Stimulated activated CD4-positive, alpha-beta T cell treated with anti-CD3 and anti-CD28 coated beads, Interleukin-2, amount 100 ng/mL, for 24 hours (primary cell): ENCODE measurements at regions not wholly inside any gene's neighbourhood (a gene's known extent, or its start where the extent isn't known, plus 50 kb on each side); places are given as distances from the start of the nearest gene placed in this dataset.
"Not testable (repeated sequence)": the region's sequence is repeated elsewhere in the genome, so short reads cannot be mapped to it uniquely, and the experiment has no call there.

ENCODE experiments used
- DNase-seq, 2 donors: peaks; one replicate each; pipeline ENCODE4 v3.0.0-alpha.2; 2020

DNA sequence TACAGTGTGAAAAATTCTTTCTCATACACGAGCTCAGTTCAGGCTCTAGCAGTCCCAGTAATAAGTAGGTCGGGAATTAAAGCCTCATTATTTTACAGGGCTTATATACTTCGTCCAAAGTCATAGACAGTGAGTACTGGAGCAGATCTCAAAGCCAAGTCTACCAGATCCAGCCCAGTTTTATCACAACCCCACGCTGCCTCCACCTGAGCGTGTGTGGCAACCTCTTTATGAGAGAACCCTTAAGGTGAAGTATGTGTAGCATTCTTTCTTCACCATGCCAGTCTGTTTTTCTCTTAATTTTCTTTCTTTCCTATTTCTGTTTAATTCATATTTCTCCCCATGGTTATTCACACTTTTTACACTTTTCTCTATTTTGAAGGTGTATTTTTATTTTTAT, 574.6 kb upstream of the ARPP21 start:
- no peak for DNase-seq

DNA sequence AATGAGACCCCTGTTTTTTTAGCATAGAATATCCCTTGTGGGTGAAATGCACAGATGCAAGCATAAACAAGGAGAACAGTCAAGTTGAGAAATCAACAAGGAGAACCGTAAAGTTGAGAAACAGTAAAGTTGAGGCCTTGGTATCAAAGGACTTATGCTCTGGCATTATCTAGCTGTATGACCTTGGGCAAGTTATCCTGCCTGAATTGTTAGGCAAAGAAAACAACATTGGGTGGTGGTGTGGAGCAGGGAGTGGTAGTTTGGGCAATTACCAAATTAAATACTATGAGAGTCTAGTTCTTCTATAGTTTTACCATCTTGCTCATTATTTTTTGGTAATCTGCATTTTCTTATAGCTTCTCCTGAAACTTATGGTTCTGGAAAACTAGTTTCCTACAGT, 573.4 kb upstream of the ARPP21 start:
- DNase-seq: no peak

DNA sequence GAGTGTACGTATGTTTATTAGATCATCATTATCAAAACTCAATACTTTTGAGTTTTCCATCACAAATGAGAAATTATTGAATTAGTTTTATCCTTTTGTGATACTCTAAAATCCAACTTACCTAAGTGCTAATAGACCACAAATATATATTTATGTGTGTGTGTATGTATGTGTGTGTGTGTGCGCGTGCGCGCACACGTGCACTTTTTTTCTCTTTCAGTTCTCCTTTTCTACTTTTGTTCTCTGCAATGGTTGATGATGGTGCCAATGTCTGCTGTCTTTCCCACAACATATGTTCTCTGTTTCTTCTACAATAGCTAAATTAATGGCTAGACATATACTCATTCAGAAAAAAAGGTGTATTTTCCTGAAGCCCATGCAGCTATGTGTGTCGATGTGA, 571.6 kb upstream of the ARPP21 start:
- no peak for DNase-seq

DNA sequence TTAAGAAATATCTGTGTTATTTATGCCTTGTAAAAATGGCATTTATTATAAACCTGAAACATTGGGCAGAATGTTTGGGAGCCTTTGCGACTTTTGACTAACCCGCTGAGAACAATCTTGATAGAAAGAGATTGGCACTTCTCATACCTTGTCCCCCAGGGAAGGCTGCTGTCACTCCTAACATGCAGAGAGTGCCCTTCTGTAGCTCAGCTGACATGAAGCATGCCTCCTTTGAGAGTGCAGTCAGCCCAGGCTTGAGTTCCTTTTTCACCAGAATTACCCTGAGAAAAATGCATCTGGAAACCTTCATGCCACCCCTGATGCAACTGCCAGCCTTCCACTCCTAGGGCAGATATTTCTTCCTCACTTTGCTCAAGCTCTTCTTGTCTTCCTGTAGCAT, 569.2 kb upstream of the ARPP21 start:
- no peak for DNase-seq

DNA sequence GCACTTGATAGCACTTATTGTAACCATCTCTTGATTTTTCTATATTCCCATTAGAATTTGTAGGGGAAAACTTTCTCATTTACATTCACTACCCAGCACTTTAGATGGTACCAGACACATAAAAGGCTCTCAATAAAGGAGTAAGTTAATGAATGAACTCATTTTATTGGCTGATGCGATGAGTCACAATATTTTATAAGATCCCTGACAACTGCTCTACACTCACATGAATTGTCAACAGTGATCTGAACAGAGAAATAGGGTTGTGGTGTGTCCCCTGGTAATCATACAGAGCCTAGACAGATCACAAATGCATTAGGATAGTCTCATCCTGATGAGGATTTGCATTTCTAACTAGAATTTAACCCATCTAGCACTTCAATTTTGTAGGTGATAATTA, 567.6 kb upstream of the ARPP21 start:
- DNase-seq: no peak

DNA sequence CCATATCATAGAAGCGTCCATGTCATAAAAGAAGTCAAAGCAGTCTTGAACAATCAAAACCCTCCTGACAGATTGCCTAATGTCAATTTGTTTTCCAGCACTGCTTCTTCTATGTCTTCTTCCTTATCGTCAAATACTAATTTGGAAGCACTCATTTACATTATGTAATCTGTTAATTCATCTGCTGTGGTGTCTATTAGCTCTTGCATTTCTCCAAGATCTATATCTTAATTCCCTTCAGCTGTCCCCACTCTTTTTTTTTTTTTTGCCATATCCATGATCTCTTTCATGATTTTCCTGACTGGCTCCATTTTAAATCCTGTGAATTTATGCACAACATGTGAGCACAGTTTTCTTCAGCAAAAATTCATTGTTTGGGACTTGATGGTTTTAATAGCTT, 560.5 kb upstream of the ARPP21 start:
- no peak for DNase-seq

DNA sequence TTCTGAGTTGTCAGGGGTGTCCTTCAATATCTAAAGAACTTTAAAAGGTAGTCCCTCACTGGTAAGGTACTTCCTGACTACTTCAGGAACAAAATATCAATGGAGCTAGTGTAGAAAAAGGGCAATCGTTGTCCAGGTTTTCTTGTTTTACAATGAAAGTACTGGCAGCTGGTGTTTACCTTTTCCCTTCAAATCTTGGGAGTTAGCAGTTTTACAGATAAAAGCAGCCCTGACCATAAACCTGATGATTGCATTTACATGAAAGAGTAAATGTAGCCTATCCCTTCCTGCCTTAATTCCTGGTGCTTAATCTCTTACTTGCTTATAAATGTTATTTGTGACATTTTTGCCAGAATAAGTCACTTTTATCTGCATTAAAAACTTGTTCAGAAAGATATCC, 559.9 kb upstream of the ARPP21 start:
- DNase-seq: no peak

DNA sequence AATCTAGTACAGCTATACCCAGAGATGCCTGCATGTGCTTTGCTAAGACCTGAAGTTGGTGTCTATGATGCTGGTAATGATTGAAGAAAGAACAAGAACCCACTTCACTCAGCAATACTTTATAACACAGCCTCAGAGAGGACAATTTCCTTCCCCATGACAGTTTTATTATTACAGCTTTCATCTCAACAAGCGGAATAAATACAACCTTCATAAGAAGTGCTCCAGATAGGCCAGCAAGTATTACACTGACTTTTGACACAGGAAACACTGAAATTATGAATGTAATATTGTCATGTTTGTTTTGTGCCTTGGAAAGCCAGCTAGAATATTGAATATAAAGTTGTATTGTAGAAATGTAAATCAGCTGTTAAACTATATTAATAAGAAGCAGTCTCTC, 557.4 kb upstream of the ARPP21 start:
- DNase-seq: no peak

DNA sequence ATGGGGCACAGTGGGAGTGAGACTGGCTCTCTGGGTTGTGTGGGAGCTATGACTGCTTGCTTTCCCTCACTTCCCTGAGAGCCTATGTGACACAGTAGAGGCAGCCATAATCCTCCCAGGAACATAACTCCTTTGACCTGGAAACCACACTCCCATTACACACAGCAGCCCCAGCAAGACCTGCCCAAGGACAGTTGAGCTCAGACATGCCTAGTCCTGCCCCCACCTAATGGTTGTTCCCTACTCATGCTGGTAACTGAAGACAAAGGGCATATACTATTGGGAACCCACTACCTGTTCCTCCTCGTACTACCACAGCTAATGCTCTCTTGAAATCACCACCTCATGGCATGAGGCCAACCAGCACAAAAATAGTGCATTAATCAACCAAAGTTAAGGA, 550.4 kb upstream of the ARPP21 start:
- DNase-seq: no peak

DNA sequence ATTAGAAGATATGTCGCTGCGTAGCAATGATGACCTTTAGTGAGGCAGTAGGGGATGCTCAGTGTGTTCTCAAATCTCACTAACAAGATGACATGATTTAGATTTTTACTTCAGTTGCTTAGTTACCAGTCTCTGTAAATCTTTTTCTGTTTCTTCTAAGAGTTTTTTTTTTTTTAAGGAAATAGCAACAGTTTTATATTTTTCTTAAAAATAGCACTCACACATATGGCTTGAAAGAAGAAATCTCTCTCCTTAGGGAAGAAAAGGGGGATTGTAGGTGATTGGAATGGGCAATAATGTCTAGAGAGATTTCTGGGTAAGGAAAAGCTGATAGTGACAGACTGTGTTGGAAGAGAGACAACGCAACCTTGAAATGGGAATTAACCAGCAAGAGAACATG, 524.6 kb upstream of the ARPP21 start:
- no peak for DNase-seq

DNA sequence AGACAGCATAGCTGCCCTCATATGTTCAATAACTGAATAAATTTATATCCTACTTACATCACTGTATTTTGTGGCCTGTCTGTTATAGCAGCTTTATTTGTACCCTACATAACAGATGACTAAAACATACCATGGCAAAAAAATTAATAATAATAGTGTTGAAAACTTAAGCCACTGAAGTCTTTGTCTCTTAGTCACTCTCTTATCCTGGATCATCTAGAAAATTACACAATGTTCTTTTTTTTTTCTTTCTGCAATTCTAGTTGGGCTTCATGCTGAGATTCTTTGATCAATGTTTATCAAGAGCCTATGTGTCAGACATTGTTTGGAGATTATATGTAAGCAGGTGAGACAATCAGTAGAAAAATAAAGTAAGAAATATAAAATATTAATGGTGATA, 519.3 kb upstream of the ARPP21 start:
- no peak for DNase-seq

DNA sequence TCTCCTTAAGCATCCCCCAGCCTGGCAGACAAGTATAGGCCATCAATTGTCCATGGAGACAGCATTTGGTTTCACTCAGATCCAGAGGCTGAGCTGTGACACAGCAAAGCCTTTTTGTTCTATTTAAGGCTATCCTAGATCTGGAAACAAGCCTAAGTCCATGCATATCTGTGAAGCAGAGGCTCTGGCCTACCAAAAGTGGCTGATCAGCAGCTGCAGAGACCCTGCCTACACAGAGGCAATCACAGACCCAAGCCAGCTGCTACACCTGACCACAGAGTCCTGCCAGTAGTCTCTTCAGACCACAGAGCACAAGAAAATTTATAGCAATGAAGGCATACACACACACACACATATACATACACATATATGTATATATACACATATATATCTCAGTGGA, 501.7 kb upstream of the ARPP21 start:
- DNase-seq: no peak

DNA sequence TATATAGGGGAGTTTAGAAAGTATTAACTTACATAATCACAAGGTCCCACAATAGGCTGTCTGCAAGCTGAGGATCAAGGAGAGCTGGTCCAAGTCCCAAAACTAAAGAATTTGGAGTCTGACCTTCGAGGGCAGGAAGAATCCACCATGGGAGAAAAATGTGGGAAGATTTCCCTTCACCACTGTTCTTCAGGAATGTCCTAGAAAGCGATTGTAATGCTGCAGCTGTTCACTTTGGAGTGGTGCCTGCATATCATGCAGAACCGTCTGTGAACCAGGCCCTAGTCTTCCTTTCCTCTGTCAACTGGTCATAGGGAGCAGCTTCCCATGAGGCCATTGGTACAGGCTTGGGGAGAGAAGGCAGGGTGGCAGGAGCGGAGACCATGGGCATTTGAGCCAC, 497.9 kb upstream of the ARPP21 start:
- DNase-seq: no peak

DNA sequence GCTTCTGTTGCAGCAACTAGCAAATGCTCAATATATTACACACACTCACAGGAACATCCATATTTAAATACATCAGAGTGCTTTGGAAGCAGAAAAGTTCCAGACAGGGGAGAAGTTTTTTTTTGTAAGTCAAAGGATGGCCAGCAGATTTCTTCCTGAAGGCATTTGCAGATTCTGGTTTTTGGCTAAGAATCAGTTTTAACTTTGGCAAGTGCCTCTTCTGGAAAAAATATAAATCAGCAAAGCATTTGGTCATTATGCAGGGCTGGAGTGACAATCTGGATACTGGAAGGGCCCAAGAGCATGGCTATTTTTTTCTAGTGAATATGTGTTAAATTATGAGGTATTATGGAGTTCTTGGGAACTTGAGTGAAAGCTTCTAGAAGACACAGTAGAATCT, 495.3 kb upstream of the ARPP21 start:
- no peak for DNase-seq

DNA sequence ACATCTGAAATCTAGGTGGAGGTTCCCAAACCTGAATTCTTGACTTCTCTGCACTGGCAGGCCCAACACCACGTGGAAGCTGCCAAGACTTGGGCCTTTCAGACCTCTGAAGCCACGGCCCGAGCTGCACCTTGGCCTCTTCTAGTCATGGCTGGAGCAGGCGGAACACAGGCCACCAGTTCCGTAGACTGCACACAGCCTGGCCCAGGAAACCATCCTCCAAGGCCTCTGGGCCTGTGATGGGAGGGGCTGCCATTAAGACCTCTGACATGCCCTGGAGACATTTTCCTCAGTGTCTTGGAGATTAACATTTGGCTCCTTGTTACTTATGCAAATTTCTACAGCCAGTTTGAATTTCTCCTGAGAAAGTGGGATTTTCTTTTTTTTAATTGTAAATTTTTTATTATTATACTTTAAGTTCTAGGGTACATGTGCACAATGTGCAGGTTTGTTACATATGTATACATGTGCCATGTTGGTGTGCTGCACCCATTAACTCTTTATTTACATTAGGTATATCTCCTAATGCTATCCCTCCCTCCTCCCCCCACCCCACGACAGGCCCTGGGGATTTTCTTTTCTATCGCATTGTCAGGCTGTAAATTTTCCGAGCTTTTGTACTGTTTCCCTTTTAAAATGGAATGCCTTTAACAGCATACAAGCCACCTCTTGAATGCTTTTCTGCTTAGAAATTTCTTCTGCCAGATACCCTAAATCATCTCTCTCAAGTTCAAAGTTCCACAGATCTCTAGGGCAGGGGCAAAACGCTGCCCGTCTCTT, 492.9 kb upstream of the ARPP21 start:
- not testable (repeated sequence) for DNase-seq

DNA sequence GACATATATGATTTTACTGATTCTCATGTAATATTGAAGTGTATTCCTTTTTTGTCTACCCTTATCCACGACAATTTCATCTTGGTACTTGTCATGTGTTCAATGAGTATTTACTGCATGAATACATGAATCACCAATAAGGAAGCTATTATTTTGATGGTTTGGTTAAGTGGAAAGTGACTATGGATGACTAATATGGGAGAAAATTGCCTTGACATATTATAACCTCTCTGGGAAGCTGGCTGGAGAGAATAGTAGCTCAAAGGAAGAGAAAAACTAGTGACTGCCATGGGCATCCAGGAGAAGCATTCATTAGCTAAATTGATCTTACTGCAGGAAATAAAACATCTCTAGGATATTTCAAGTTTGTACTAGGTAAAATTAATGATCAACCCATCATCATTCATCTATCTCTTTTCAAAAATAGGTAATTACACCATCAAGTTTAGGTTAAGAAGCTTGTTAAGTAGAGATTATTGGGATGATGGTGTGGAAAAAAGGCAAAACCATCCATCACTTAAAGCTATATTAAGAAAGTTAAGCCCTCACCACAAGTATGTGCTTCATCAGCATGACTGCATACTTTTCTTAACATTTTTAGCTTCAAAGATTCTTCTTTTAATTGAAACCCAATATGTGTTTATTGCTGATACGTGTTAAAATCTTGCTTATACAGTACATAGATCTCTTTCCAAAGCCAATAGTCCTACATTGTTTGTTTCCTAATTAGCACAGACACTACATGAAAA, 455.2 kb upstream of the ARPP21 start:
- DNase-seq: no peak

DNA sequence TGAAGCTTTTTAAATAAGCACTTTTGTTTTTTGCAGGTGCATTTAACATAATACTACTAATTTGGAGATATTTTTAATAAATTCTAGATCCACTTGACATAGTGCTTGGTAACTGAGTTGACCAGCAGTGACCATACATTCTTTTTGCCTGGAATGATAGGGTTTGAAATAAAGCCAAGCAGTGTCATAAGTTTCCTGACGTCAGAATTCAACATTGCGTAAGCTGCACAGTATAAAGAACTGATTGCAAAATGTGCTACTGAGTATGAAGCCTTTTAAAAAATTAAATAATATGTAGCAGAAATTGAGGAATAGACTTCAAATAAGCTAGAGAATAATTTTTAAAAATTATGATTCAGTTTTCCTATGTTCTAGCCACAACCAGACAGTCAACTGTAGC, 454.6 kb upstream of the ARPP21 start:
- no peak for DNase-seq

DNA sequence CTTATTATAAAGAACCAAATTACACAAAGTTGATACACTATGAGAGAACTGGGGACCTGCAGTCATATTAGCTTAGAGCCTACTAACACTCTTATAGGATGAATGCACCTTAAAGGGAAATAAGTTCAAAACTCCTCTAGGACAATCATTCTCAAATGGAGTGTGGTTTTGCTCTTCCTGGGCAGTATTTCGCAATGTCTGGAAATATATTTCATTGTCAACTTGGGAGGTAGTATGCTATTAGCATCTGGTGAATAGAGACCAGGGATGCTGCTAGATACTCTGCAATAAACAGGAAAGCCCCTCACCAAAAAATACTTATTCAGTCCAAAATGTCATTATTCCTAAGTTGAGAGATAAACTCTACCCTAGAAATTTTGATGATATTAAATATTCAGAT, 451.4 kb upstream of the ARPP21 start:
- no peak for DNase-seq

DNA sequence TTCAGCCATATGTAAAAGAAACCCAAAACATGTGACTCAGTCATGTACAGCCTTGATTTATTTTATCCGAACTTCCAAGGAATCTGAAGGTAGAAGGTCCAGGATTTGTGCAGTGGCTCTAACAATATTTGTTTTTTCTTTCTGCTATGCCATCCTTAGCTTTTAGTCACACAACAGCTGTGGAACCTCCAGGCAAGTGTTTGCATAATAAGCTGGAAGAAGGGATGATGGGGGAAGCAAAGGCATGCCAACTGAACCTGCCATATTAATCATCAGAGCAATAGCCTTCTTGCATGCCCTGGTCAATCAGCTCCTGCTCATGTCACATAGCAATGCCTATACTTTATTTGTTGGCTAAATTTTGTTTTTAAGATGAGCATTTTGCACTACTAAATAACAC, 444.7 kb upstream of the ARPP21 start:
- DNase-seq: no peak

DNA sequence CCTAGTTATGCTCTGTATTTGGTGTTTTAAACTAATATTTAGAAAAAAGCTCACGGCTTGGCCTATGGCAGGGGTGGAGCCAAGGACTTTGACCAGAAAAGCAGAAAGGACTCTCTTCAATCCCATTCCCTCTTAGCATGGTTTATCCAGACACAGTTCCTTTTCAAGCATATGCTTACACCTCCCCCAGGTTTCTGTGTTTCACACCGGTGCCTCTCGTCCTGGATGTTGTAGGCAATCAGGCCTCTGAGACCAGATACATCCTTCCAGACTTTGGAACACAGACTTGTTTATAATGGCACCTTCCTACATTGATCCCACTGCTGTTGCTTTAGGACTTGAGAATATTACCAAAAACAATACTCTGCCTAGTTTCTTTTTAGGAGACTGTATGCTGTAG, 440.5 kb upstream of the ARPP21 start:
- no peak for DNase-seq

DNA sequence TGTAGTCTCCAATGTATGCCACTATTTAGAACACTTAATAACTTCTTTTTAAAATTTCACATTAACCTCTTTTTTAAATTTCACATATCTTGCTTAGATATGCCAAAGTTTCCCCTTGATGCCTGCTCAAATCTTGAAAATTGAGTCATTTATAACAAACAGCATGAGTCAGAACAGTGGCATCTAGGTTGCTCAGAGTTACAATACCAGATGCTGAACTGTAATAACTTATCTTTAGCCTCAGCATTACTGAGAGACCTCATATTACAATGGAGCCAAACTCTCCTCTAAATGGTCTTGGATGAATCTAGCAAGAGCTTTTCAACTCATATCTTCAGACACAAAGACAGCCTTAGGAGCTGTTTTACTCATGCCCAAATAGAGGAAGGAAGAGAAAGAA, 439.3 kb upstream of the ARPP21 start:
- no peak for DNase-seq

DNA sequence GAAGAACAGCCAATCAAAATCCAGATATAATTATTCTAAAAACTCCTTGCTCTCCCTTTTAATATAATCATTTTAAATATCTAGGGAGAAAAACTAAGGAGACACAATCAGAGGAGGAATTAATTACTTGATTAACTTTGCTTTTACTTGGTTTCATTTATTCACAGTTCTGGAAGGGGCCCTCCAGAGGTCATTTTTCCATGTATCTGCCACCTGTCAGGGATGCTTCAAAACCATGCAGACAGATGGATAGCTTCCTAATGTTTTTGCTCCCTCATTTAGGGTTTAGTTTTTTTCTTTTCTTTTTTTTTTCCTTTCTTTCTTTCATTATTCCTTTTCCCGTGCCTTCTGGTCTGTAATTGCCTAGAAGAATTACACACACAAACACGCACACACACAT, 438.1 kb upstream of the ARPP21 start:
- no peak for DNase-seq

DNA sequence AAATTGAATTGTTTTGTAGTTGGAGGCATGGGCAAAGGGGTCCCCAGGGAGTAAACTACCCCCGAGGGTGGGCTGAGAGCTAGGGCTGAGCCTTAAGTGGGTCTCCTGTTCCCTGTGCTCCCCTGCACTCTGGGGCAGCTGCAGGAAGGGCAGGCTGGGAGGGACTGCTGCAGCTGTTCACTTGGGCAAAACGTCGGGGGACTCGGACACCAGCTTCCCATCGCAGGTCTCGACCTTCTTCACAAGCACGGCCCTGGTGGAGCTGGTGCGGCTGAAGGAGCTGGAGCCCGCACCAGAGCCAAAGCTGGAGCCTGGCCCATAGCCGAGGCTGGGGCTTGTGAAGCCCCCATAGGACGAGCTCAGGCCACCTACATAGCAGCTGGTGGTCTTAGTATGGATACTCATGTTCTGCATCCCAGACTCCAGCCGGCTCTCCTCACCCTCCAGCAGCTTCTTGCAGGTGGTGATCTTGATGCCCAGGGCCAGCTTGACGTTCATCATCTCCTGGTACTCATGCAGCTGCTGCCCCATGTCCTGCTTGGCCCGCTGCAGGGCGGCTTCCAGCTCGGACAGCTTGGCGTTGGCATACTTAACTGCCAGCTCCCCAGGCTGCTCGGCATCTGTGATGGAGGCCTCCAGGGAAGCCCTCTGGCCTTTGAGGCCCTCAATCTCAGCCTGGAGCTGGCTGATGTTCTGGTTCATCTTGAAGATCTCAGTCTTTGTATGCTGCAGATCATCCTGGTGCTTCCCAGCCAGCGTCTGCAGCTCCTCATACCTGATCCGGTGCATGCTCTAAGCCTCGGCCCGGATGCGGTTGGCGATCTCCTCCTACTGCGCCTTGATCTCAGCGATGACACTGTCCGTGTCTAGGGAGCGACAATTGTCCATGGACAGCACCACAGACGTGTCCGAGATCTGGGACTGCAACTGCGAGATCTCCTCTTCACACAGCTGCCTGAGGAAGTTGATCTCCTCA, 423.5 kb upstream of the ARPP21 start:
- DNase-seq: no peak
